ENCODE measurements at regions not wholly inside any gene's neighbourhood (a gene's known extent, or its start where the extent isn't known, plus 50 kb on each side); places are given as distances from the start of the nearest gene placed in this dataset.

DNA sequence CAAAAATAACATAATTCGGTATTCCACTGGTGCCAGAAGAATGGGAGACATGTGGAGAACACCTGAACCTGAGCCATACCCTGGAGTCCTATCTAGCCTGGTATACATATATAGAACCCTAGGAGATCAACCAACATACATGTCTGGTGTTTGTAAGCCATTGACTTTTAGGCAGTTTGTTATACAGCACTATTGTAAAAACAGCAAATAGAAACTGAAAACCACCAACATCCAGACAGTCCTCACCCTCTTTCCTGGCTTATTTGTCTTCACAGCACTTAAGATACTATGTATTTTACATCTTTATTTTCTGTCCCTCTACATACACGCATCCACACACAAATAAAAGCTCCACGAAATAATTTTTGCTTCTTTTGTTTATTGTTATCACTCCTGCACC is 404.2 kb upstream of the PMFBP1 start:
- no peak for DNase-seq (ENCODE audit: extremely low spot score in 2 of 2)
- intact Hi-C loops (cut with DNase I), result no loop called here
- H3K27me3 ChIP-seq, result no peaks in the 10 kb centered on the region
- no peaks in the 10 kb centered on the region for H3K36me3 ChIP-seq
- H3K4me3 ChIP-seq, result no peak overlapping the region
- H3K27ac ChIP-seq, result no peak overlapping the region
- TF ChIP-seq, protein P1, sequence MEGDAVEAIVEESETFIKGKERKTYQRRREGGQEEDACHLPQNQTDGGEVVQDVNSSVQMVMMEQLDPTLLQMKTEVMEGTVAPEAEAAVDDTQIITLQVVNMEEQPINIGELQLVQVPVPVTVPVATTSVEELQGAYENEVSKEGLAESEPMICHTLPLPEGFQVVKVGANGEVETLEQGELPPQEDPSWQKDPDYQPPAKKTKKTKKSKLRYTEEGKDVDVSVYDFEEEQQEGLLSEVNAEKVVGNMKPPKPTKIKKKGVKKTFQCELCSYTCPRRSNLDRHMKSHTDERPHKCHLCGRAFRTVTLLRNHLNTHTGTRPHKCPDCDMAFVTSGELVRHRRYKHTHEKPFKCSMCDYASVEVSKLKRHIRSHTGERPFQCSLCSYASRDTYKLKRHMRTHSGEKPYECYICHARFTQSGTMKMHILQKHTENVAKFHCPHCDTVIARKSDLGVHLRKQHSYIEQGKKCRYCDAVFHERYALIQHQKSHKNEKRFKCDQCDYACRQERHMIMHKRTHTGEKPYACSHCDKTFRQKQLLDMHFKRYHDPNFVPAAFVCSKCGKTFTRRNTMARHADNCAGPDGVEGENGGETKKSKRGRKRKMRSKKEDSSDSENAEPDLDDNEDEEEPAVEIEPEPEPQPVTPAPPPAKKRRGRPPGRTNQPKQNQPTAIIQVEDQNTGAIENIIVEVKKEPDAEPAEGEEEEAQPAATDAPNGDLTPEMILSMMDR (IDR thresholded peaks at IDR 0.05), result no peak
- TF ChIP-seq POLR2A (IDR thresholded peaks at IDR 0.05) (no peak), POLR2AphosphoS5 (IDR thresholded peaks at IDR 0.05; ENCODE audit: insufficient read depth in 1 of 2, low read depth in 1 of 2) (no peak)
- H3K4me1 ChIP-seq, result no peaks in the 10 kb centered on the region
- H3K9me3 ChIP-seq, result no peaks in the 10 kb centered on the region

DNA sequence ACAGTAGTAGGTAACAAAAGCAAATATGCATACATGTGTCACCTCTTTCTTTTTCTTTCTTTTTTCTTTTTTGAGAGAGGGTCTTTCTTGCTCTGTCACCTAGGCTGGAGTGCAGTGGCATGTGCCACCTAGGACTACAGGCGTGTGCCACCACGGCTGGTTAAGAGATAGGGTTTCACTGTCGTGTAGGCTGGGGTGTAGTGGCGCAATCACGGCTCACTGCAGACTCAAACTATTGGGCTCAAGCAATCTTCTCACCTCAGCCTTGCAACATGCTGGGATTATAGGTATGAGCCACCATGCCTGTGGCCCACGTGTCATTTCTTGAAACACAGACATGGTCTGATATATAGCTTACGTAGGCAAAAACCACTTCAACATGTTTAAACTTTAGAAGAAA is 397.7 kb upstream of the PMFBP1 start:
- Histone ChIP-seq H3K4me3 (no peak overlapping the region), H3K4me1 (no peaks in the 10 kb centered on the region), H3K27ac (no peak overlapping the region), H3K36me3 (no peaks in the 10 kb centered on the region), H3K27me3 (no peaks in the 10 kb centered on the region), H3K9me3 (no peaks in the 10 kb centered on the region)
- intact Hi-C loops (cut with DNase I), result no loop called here
- TF ChIP-seq, protein P1 (IDR thresholded peaks at IDR 0.05), result no peak
- TF ChIP-seq POLR2AphosphoS5 (IDR thresholded peaks at IDR 0.05; ENCODE audit: insufficient read depth in 1 of 2, low read depth in 1 of 2), result no peak
- no peak for TF ChIP-seq POLR2A (IDR thresholded peaks at IDR 0.05)
- no peak for DNase-seq (ENCODE audit: extremely low spot score in 2 of 2)

DNA sequence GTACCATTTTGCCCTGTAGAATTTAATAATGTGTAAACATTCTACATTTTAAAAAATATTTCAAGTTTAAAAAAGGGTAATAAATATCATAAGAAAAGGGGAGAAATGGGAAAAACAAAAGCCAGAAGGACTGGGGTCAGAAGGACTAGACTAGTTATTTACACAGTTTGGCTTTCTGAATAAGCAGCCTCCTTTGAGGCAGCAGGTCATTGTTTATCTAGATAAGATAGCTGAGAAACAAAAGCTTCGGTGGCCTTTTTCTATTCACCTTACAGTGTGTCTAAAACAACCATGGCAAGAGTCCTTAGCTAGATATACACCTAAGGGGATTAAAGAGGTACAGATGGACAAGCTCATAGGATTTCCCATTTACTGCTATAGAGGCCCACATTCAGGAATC is 396.5 kb upstream of the PMFBP1 start:
- Histone ChIP-seq H3K4me1 (no peaks in the 10 kb centered on the region), H3K9me3 (no peaks in the 10 kb centered on the region), H3K4me3 (no peak overlapping the region), H3K27ac (no peak overlapping the region), H3K27me3 (no peaks in the 10 kb centered on the region), H3K36me3 (no peaks in the 10 kb centered on the region)
- DNase-seq (ENCODE audit: extremely low spot score in 2 of 2), result no peak
- TF ChIP-seq, protein P1 (IDR thresholded peaks at IDR 0.05), result no peak
- TF ChIP-seq POLR2A (IDR thresholded peaks at IDR 0.05), result no peak
- TF ChIP-seq POLR2AphosphoS5 (IDR thresholded peaks at IDR 0.05; ENCODE audit: insufficient read depth in 1 of 2, low read depth in 1 of 2), result no peak
- intact Hi-C loops (cut with DNase I), result no loop called here

DNA sequence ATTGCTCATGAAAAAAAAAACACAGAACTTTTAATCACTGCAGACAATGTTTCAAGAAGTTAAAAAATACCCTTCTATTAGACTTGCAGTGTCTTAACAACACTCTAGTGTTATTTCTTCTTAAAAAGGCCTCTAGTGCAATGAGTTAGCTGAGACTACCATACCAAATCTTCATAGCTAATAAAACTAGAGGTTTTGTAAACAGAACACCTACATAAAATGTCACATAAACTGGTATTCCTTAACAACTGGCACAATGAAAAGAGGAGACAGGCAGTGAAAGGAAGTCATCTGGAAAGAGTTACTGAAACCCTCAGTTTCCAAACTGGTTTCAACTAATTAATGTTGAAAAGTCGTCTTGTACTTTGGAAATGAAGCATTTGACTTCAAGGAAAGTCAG is 394.2 kb upstream of the PMFBP1 start:
- H3K27me3 ChIP-seq, result no peaks in the 10 kb centered on the region
- DNase-seq (ENCODE audit: extremely low spot score in 2 of 2), result no peak
- H3K4me1 ChIP-seq, result no peaks in the 10 kb centered on the region
- no peaks in the 10 kb centered on the region for H3K9me3 ChIP-seq
- H3K4me3 ChIP-seq, result no peak overlapping the region
- H3K27ac ChIP-seq, result no peak overlapping the region
- TF ChIP-seq, protein P1 (IDR thresholded peaks at IDR 0.05), result no peak
- TF ChIP-seq POLR2AphosphoS5 (IDR thresholded peaks at IDR 0.05; ENCODE audit: insufficient read depth in 1 of 2, low read depth in 1 of 2) (no peak), POLR2A (IDR thresholded peaks at IDR 0.05) (no peak)
- intact Hi-C loops (cut with DNase I), result no loop called here
- H3K36me3 ChIP-seq, result no peaks in the 10 kb centered on the region

DNA sequence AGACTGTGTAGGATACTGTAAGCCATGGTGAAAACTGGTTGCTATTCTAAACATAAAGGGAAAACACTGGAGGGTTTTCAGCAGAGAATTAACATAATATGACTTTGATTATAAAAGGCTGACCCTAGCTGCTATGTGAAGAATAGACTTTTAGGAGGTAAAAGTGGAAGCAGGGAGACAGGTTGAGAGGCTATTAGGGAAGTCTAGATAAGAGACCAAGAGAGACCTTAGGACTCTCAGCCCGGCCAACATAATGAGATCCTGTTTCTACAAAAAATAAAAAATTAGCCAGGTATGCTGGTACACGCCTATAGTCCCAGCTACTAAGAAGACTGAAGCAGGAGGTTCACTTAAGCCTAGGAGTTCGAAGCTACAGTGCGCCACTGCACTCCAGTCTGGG is 393.2 kb upstream of the PMFBP1 start:
- intact Hi-C loops (cut with DNase I), result no loop called here
- Histone ChIP-seq H3K4me1 (no peaks in the 10 kb centered on the region), H3K27me3 (no peaks in the 10 kb centered on the region), H3K4me3 (no peak overlapping the region), H3K27ac (no peak overlapping the region), H3K36me3 (no peaks in the 10 kb centered on the region), H3K9me3 (no peaks in the 10 kb centered on the region)
- no peak for DNase-seq (ENCODE audit: extremely low spot score in 2 of 2)
- TF ChIP-seq POLR2A (IDR thresholded peaks at IDR 0.05) (no peak), POLR2AphosphoS5 (IDR thresholded peaks at IDR 0.05; ENCODE audit: insufficient read depth in 1 of 2, low read depth in 1 of 2) (no peak)
- TF ChIP-seq, protein P1 (IDR thresholded peaks at IDR 0.05), result no peak

Data from vagina (tissue), 2 donors.